Inflammatory macrophage (primary cell): ENCODE measurements at regions not wholly inside any gene's neighbourhood (a gene's known extent, or its start where the extent isn't known, plus 50 kb on each side); places are given as distances from the start of the nearest gene placed in this dataset.

Source experiments
- DNase-seq, 2 donors: peaks; one replicate each; pipeline ENCODE4 v3.0.0-alpha.2; 2020 to 2022

- no peak for DNase-seq
Measured at GRCh38 chr2:30371772-30372373, 75.2 kb upstream of the LCLAT1 start.

- no peak for DNase-seq
Measured at GRCh38 chr2:30372826-30373225, 74.2 kb upstream of the LCLAT1 start.

- DNase-seq = no peak
Measured at GRCh38 chr2:30373881-30374302, 73.2 kb upstream of the LCLAT1 start.

GRCh38 chr2:30374380-30374779 lies 72.7 kb upstream of the LCLAT1 start:
- DNase-seq = no peak

GRCh38 chr2:30375915-30376314 lies 71.1 kb upstream of the LCLAT1 start:
- DNase-seq = no peak

GRCh38 chr2:30379481-30379880 lies 67.6 kb upstream of the LCLAT1 start:
- DNase-seq = no peak

GRCh38 chr2:30380824-30381223 lies 66.2 kb upstream of the LCLAT1 start:
- peak in 1 of 2 donors; percentile 19 for DNase-seq

GRCh38 chr2:30382162-30382783 lies 64.8 kb upstream of the LCLAT1 start:
- no peak for DNase-seq

GRCh38 chr2:30382995-30383394 lies 64.1 kb upstream of the LCLAT1 start:
- no peak for DNase-seq

GRCh38 chr2:30385327-30385726 lies 61.7 kb upstream of the LCLAT1 start:
- DNase-seq = no peak

- DNase-seq = no peak
Measured at GRCh38 chr2:30392097-30392496, 54.9 kb upstream of the LCLAT1 start.

- no peak for DNase-seq
Measured at GRCh38 chr2:30393510-30393909, 53.5 kb upstream of the LCLAT1 start.

- DNase-seq = no peak
Measured at GRCh38 chr2:30394096-30394495, 53.0 kb upstream of the LCLAT1 start.

- DNase-seq = no peak
Measured at GRCh38 chr2:30396436-30397232, 50.4 kb upstream of the LCLAT1 start.
